ENCODE measurements at regions not wholly inside any gene's neighbourhood (a gene's known extent, or its start where the extent isn't known, plus 50 kb on each side); places are given as distances from the start of the nearest gene placed in this dataset.

DNA sequence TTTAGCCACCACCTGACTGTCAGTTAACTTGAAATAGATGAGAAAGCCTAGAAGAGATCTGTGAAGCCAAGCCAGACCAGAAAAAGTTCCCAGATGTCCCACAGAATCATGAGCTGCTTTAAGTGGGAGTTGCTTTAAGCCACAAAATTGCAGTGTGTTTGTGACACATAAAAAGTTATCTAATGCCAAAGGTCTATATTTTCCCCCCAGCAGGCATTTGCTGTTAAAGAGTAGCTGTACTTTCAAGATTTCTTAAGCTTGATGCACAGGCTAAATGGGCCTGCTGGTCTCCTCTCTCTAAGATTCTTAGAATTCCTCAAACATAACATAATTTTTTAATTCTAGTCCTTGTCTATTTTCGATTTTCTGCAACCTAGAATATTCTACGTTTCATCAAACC, 825.7 kb downstream of the FAM181B start:
- Histone ChIP-seq H3K23ac (ENCODE audit: low read depth, low read length, poor library complexity) (no peak overlapping the region), H3K27me3 (ENCODE audit: control insufficient read depth in 3 of 3, insufficient read depth in 3 of 3, low read depth in 1 of 3, low read length in 3 of 3) (no peaks in the 10 kb centered on the region), H3K36me3 (replicated peaks in 1 of 2; ENCODE audit: control insufficient read depth in 2 of 2, insufficient read depth in 2 of 2, low read length in 2 of 2) (no peaks in the 10 kb centered on the region), H3K18ac (ENCODE audit: low read length) (no peak overlapping the region), H3K14ac (ENCODE audit: low read length) (no peak overlapping the region), H2BK5ac (ENCODE audit: low read length) (no peak overlapping the region), H2AK5ac (ENCODE audit: low read depth, low read length) (no peak overlapping the region), H3K9ac (ENCODE audit: low read depth, low read length, poor library complexity) (no peak overlapping the region), H3K9me3 (replicated peaks in 1 of 2; ENCODE audit: control insufficient read depth in 2 of 2, insufficient read depth in 1 of 2, low read depth in 1 of 2, low read length in 2 of 2) (no peaks in the 10 kb centered on the region), H2BK120ac (ENCODE audit: low read depth, low read length) (no peak overlapping the region), H3K27ac (replicated peaks; ENCODE audit: low read length) (no peak overlapping the region), H4K91ac (ENCODE audit: low read depth, low read length, poor library complexity) (no peak overlapping the region), H4K8ac (ENCODE audit: low read depth, low read length) (no peak overlapping the region), H2BK12ac (ENCODE audit: low read length) (no peak overlapping the region), H3K79me1 (ENCODE audit: low read depth, low read length) (no peaks in the 10 kb centered on the region), H3K4me3 (ENCODE audit: low read length in 2 of 2) (no peak overlapping the region), H2BK15ac (ENCODE audit: low read length) (no peak overlapping the region), H3K4ac (ENCODE audit: low read length) (no peak overlapping the region), H3K4me2 (ENCODE audit: insufficient read depth, low read length, poor library complexity, severe bottlenecking) (no peak overlapping the region), H2AFZ (ENCODE audit: low read length) (no peak overlapping the region), H3K4me1 (ENCODE audit: control insufficient read depth in 2 of 2, insufficient read depth in 1 of 2, low read depth in 1 of 2, low read length in 2 of 2) (no peaks in the 10 kb centered on the region)
- no CpG with 5 or more reads among the region's 2 CpGs for WGBS, 2 donors (ENCODE audit: extremely low coverage in 2 of 2, insufficient read length in 2 of 2, insufficient replicate concordance in 1 of 2)
- DNase-seq (ENCODE audit: low spot score), result no peak

DNA sequence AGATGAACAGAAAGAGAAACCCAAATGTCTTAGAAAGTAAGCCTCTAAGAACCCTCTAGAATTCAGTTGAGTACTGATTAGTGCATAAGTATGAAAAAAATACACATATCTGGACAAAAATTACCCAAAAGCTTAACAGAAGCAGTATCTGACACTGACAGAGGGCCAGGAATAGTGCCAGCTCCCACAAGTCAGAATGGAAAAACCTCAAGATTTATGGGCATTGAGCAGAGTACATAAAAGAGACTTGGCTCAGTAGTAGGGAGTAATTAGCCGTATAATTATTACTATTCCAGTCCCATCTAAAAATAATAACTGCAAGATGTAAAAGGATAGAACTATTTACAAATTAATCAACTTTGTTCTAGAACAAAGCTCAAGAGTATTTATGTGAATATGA, 834.5 kb downstream of the FAM181B start:
- Histone ChIP-seq H3K14ac (ENCODE audit: low read length) (no peak overlapping the region), H3K27me3 (ENCODE audit: control insufficient read depth in 3 of 3, insufficient read depth in 3 of 3, low read depth in 1 of 3, low read length in 3 of 3) (no peaks in the 10 kb centered on the region), H2AFZ (ENCODE audit: low read length) (no peak overlapping the region), H3K4me2 (ENCODE audit: insufficient read depth, low read length, poor library complexity, severe bottlenecking) (no peak overlapping the region), H2BK120ac (ENCODE audit: low read depth, low read length) (no peak overlapping the region), H3K18ac (ENCODE audit: low read length) (no peak overlapping the region), H2BK12ac (ENCODE audit: low read length) (no peak overlapping the region), H3K36me3 (replicated peaks in 1 of 2; ENCODE audit: control insufficient read depth in 2 of 2, insufficient read depth in 2 of 2, low read length in 2 of 2) (no peaks in the 10 kb centered on the region), H4K91ac (ENCODE audit: low read depth, low read length, poor library complexity) (no peak overlapping the region), H3K4me3 (ENCODE audit: low read length in 2 of 2) (no peak overlapping the region), H3K79me1 (ENCODE audit: low read depth, low read length) (no peaks in the 10 kb centered on the region), H2AK5ac (ENCODE audit: low read depth, low read length) (no peak overlapping the region), H3K27ac (replicated peaks; ENCODE audit: low read length) (no peak overlapping the region), H3K9ac (ENCODE audit: low read depth, low read length, poor library complexity) (no peak overlapping the region), H3K4me1 (ENCODE audit: control insufficient read depth in 2 of 2, insufficient read depth in 1 of 2, low read depth in 1 of 2, low read length in 2 of 2) (no peaks in the 10 kb centered on the region), H3K23ac (ENCODE audit: low read depth, low read length, poor library complexity) (no peak overlapping the region), H2BK5ac (ENCODE audit: low read length) (no peak overlapping the region), H4K8ac (ENCODE audit: low read depth, low read length) (no peak overlapping the region), H2BK15ac (ENCODE audit: low read length) (no peak overlapping the region), H3K9me3 (replicated peaks in 1 of 2; ENCODE audit: control insufficient read depth in 2 of 2, insufficient read depth in 1 of 2, low read depth in 1 of 2, low read length in 2 of 2) (no peaks in the 10 kb centered on the region), H3K4ac (ENCODE audit: low read length) (no peak overlapping the region)
- WGBS, 2 donors (ENCODE audit: extremely low coverage in 2 of 2, insufficient read length in 2 of 2, insufficient replicate concordance in 1 of 2), result no CpG with 5 or more reads among the region's 1 CpG
- DNase-seq (ENCODE audit: low spot score), result no peak

DNA sequence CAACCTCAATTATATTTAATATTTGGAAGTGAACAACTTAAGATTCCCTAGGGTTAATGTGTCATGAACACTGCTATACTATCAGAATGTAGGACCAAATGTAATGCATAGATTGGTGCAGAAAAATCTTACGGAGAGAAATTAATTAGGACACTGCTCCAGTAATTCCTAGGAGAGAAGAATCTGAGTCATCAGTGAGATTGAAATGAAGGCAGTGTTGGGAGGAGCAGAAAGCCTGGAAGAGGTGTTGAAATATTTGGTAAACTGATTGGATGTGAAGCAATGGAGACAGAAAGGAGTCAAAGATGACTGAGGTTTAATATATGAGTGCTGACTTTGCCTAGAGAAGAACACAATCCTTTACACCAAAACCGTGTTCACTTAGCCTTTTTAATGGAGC, 836.0 kb downstream of the FAM181B start:
- H3K27ac ChIP-seq (replicated peaks; ENCODE audit: low read length), result no peak overlapping the region
- H3K4me1 ChIP-seq (ENCODE audit: control insufficient read depth in 2 of 2, insufficient read depth in 1 of 2, low read depth in 1 of 2, low read length in 2 of 2), result no peaks in the 10 kb centered on the region
- H2BK5ac ChIP-seq (ENCODE audit: low read length), result no peak overlapping the region

DNA sequence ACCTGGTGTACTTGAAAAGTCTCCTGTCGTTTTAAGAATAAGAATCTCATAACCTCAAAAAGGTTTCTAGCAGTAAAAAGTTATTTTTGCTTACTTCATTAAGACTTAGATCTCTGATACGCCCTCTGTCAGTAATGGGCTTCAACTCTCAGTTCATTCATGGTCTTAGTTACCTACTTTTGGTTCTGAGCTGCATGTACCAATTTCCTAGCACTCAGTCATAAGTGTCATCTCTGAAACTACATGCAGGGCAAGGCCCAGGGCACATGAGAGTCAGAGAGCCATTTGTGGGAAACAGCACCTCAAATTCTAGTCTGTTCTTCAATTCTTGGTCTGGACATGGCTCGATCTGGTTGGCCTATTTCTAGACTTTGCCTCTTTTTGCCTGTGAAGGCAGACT, 838.4 kb downstream of the FAM181B start:
- Histone ChIP-seq H3K14ac (ENCODE audit: low read length) (no peak overlapping the region), H3K4me2 (ENCODE audit: insufficient read depth, low read length, poor library complexity, severe bottlenecking) (no peak overlapping the region), H3K23ac (ENCODE audit: low read depth, low read length, poor library complexity) (no peak overlapping the region), H3K4ac (ENCODE audit: low read length) (no peak overlapping the region), H2AFZ (ENCODE audit: low read length) (no peak overlapping the region), H3K4me1 (ENCODE audit: control insufficient read depth in 2 of 2, insufficient read depth in 1 of 2, low read depth in 1 of 2, low read length in 2 of 2) (no peaks in the 10 kb centered on the region), H2BK120ac (ENCODE audit: low read depth, low read length) (no peak overlapping the region), H3K27me3 (ENCODE audit: control insufficient read depth in 3 of 3, insufficient read depth in 3 of 3, low read depth in 1 of 3, low read length in 3 of 3) (no peaks in the 10 kb centered on the region), H3K36me3 (replicated peaks in 1 of 2; ENCODE audit: control insufficient read depth in 2 of 2, insufficient read depth in 2 of 2, low read length in 2 of 2) (no peaks in the 10 kb centered on the region), H3K4me3 (ENCODE audit: low read length in 2 of 2) (no peak overlapping the region), H2AK5ac (ENCODE audit: low read depth, low read length) (no peak overlapping the region), H4K8ac (ENCODE audit: low read depth, low read length) (no peak overlapping the region), H2BK5ac (ENCODE audit: low read length) (no peak overlapping the region), H3K9me3 (replicated peaks in 1 of 2; ENCODE audit: control insufficient read depth in 2 of 2, insufficient read depth in 1 of 2, low read depth in 1 of 2, low read length in 2 of 2) (no peaks in the 10 kb centered on the region), H3K79me1 (ENCODE audit: low read depth, low read length) (no peaks in the 10 kb centered on the region), H3K18ac (ENCODE audit: low read length) (no peak overlapping the region), H3K9ac (ENCODE audit: low read depth, low read length, poor library complexity) (no peak overlapping the region), H3K27ac (replicated peaks; ENCODE audit: low read length) (no peak overlapping the region), H2BK12ac (ENCODE audit: low read length) (no peak overlapping the region), H4K91ac (ENCODE audit: low read depth, low read length, poor library complexity) (no peak overlapping the region), H2BK15ac (ENCODE audit: low read length) (no peak overlapping the region)
- WGBS, 2 donors (ENCODE audit: extremely low coverage in 2 of 2, insufficient read length in 2 of 2, insufficient replicate concordance in 1 of 2), result no CpG with 5 or more reads among the region's 3 CpGs
- no peak for DNase-seq (ENCODE audit: low spot score)

More for the DNA sequence above, 836.0 kb downstream of the FAM181B start:
- no CpG with 5 or more reads among the region's 2 CpGs for WGBS, 2 donors (ENCODE audit: extremely low coverage in 2 of 2, insufficient read length in 2 of 2, insufficient replicate concordance in 1 of 2)
- no peak for DNase-seq (ENCODE audit: low spot score)
- no peak overlapping the region for H3K23ac ChIP-seq (ENCODE audit: low read depth, low read length, poor library complexity)
- H2BK12ac ChIP-seq (ENCODE audit: low read length), result no peak overlapping the region
- no peak overlapping the region for H2AFZ ChIP-seq (ENCODE audit: low read length)
- no peak overlapping the region for H2BK120ac ChIP-seq (ENCODE audit: low read depth, low read length)
- H3K4me3 ChIP-seq (ENCODE audit: low read length in 2 of 2), result no peak overlapping the region
- no peak overlapping the region for H3K18ac ChIP-seq (ENCODE audit: low read length)
- no peak overlapping the region for H2BK15ac ChIP-seq (ENCODE audit: low read length)
- H3K4me2 ChIP-seq (ENCODE audit: insufficient read depth, low read length, poor library complexity, severe bottlenecking), result no peak overlapping the region
- no peak overlapping the region for H3K4ac ChIP-seq (ENCODE audit: low read length)
- no peak overlapping the region for H4K91ac ChIP-seq (ENCODE audit: low read depth, low read length, poor library complexity)
- H4K8ac ChIP-seq (ENCODE audit: low read depth, low read length), result no peak overlapping the region
- H3K79me1 ChIP-seq (ENCODE audit: low read depth, low read length), result no peaks in the 10 kb centered on the region
- no peak overlapping the region for H3K14ac ChIP-seq (ENCODE audit: low read length)
- H3K27me3 ChIP-seq (ENCODE audit: control insufficient read depth in 3 of 3, insufficient read depth in 3 of 3, low read depth in 1 of 3, low read length in 3 of 3), result no peaks in the 10 kb centered on the region
- H3K36me3 ChIP-seq (replicated peaks in 1 of 2; ENCODE audit: control insufficient read depth in 2 of 2, insufficient read depth in 2 of 2, low read length in 2 of 2), result no peaks in the 10 kb centered on the region
- no peak overlapping the region for H2AK5ac ChIP-seq (ENCODE audit: low read depth, low read length)
- no peak overlapping the region for H3K9ac ChIP-seq (ENCODE audit: low read depth, low read length, poor library complexity)
- no peaks in the 10 kb centered on the region for H3K9me3 ChIP-seq (replicated peaks in 1 of 2; ENCODE audit: control insufficient read depth in 2 of 2, insufficient read depth in 1 of 2, low read depth in 1 of 2, low read length in 2 of 2)
